Trophoblast cell (in vitro differentiated cells and primary cell): ENCODE measurements at regions not wholly inside any gene's neighbourhood (a gene's known extent, or its start where the extent isn't known, plus 50 kb on each side); places are given as distances from the start of the nearest gene placed in this dataset.

Source experiments
- DNase-seq, 2 donors: peaks; one replicate each; pipeline ENCODE4 v3.0.0-alpha.2; 2016
- H2AFZ ChIP-seq: 2 replicates; pipeline ENCODE4 v1.6.1; 2013; ENCODE audit warnings: low read length, moderate library complexity, mild to moderate bottlenecking; ENCODE audit not compliant: insufficient read depth, poor library complexity
- H2AK5ac ChIP-seq: 2 replicates; pipeline ENCODE4 v1.6.1; 2013; ENCODE audit warnings: mild to moderate bottlenecking, low read length
- H2BK120ac ChIP-seq: 2 replicates; pipeline ENCODE4 v1.6.1; 2013; ENCODE audit warnings: low read length, mild to moderate bottlenecking, moderate library complexity; ENCODE audit not compliant: insufficient read depth, poor library complexity
- H2BK12ac ChIP-seq: 2 replicates; pipeline ENCODE4 v1.6.1; 2013; ENCODE audit warnings: mild to moderate bottlenecking, low read length, moderate library complexity
- H2BK5ac ChIP-seq: 2 replicates; pipeline ENCODE4 v1.6.1; 2013; ENCODE audit warnings: low read length, low read depth, moderate library complexity, mild to moderate bottlenecking; ENCODE audit not compliant: poor library complexity
- H3K14ac ChIP-seq: 2 replicates; pipeline ENCODE4 v1.6.1; 2013; ENCODE audit warnings: mild to moderate bottlenecking, low read length
- H3K18ac ChIP-seq: 2 replicates; pipeline ENCODE4 v1.6.1; 2013; ENCODE audit warnings: mild to moderate bottlenecking, low read length
- H3K23ac ChIP-seq: 2 replicates; pipeline ENCODE4 v1.6.1; 2013; ENCODE audit warnings: low read length
- H3K27ac ChIP-seq: 2 replicates; pipeline ENCODE4 v1.5.1; 2013; ENCODE audit warnings: low read depth, mild to moderate bottlenecking, inconsistent platforms, low read length, moderate library complexity
- H3K27me3 ChIP-seq: 2 replicates; pipeline ENCODE4 v1.6.1; 2013; ENCODE audit warnings: inconsistent platforms, mild to moderate bottlenecking, low read length, moderate library complexity; ENCODE audit not compliant: insufficient read depth
- H3K36me3 ChIP-seq, 2 experiments: 1 replicate in 1 of 2; 2 replicates in 1 of 2; pipeline ENCODE4 v1.6.1; 2013; ENCODE audit warnings: low read length in 2 of 2, mild to moderate bottlenecking in 2 of 2, moderate library complexity in 1 of 2; ENCODE audit not compliant: insufficient read depth in 2 of 2, control insufficient read depth in 1 of 2
- H3K4ac ChIP-seq: 2 replicates; pipeline ENCODE4 v1.6.1; 2013; ENCODE audit warnings: low read depth, mild to moderate bottlenecking, low read length, moderate library complexity
- H3K4me1 ChIP-seq, 2 experiments: 1 replicate in 1 of 2; 2 replicates in 1 of 2; pipeline ENCODE4 v1.6.1; 2013; ENCODE audit warnings: low read length in 2 of 2, mild to moderate bottlenecking in 2 of 2, moderate library complexity in 1 of 2; ENCODE audit not compliant: insufficient read depth in 2 of 2, control insufficient read depth in 1 of 2
- H3K4me2 ChIP-seq: 2 replicates; pipeline ENCODE4 v1.6.1; 2013; ENCODE audit warnings: inconsistent platforms, mild to moderate bottlenecking, low read length, moderate library complexity
- H3K4me3 ChIP-seq: 2 replicates; pipeline ENCODE4 v1.5.1; 2013; ENCODE audit warnings: mild to moderate bottlenecking, low read depth, low read length, inconsistent platforms
- H3K79me1 ChIP-seq: one replicate; pipeline ENCODE4 v1.6.1; 2013; ENCODE audit warnings: low read length
- H3K79me2 ChIP-seq: 2 replicates; pipeline ENCODE4 v1.6.1; 2013; ENCODE audit warnings: low read length, mild to moderate bottlenecking; ENCODE audit not compliant: control insufficient read depth, insufficient read depth, poor library complexity
- H3K9ac ChIP-seq: 2 replicates; pipeline ENCODE4 v1.6.1; 2013; ENCODE audit warnings: mild to moderate bottlenecking, low read length
- H3K9me3 ChIP-seq: 2 replicates; pipeline ENCODE4 v1.6.1; 2013; ENCODE audit warnings: low read depth, mild to moderate bottlenecking, control low read depth, inconsistent platforms, low read length; ENCODE audit not compliant: insufficient read depth
- H4K12ac ChIP-seq: 2 replicates; pipeline ENCODE4 v1.6.1; 2013; ENCODE audit warnings: low read depth, mild to moderate bottlenecking, low read length, moderate library complexity
- H4K8ac ChIP-seq: 2 replicates; pipeline ENCODE4 v1.6.1; 2013; ENCODE audit warnings: low read depth, mild to moderate bottlenecking, low read length, moderate library complexity
- H4K91ac ChIP-seq: one replicate; pipeline ENCODE4 v1.6.1; 2013; ENCODE audit warnings: low read depth, mild to moderate bottlenecking, low read length, moderate library complexity
- WGBS: extraction: QIAGEN DNeasy Blood & Tissue Kit; methylation state at CpG from one replicate; pipeline ENCODE4 v1.1.7; 2013; ENCODE audit warnings: missing lambda C conversion rate; ENCODE audit not compliant: insufficient read length, insufficient coverage; ENCODE audit errors: extremely low coverage; 5-methylcytosine and 5-hydroxymethylcytosine counted together

GRCh38 chr10:1957057-1957456, 219.7 kb upstream of the ADARB2 start:
- H3K18ac ChIP-seq, result no peak overlapping the region
- no peak overlapping the region for H2BK120ac ChIP-seq
- no peak overlapping the region for H3K27ac ChIP-seq
- H2AFZ ChIP-seq, result no peak overlapping the region
- no peak overlapping the region for H2BK12ac ChIP-seq
- H2BK5ac ChIP-seq, result no peak overlapping the region
- no CpG with 5 or more reads among the region's 4 CpGs for WGBS
- DNase-seq, result no peak
- no peak overlapping the region for H3K4me2 ChIP-seq
- H3K4me3 ChIP-seq, result no peak overlapping the region
- no peak overlapping the region for H3K9ac ChIP-seq
- H3K79me1 ChIP-seq, result no peaks in the 10 kb centered on the region
- no peaks in the 10 kb centered on the region for H3K4me1 ChIP-seq
- H4K8ac ChIP-seq, result no peak overlapping the region
- H3K79me2 ChIP-seq, result no peaks in the 10 kb centered on the region
- H4K12ac ChIP-seq, result no peak overlapping the region
- no peaks in the 10 kb centered on the region for H3K27me3 ChIP-seq
- H3K9me3 ChIP-seq, result no peaks in the 10 kb centered on the region
- no peak overlapping the region for H4K91ac ChIP-seq
- no peak overlapping the region for H3K14ac ChIP-seq
- no peaks in the 10 kb centered on the region for H3K36me3 ChIP-seq
- no peak overlapping the region for H3K4ac ChIP-seq
- no peak overlapping the region for H3K23ac ChIP-seq
- H2AK5ac ChIP-seq, result no peak overlapping the region

GRCh38 chr10:1954300-1954699, 217.0 kb upstream of the ADARB2 start:
- Histone ChIP-seq H3K4me3 (no peak overlapping the region), H2BK12ac (no peak overlapping the region), H2AFZ (no peak overlapping the region), H4K8ac (no peak overlapping the region), H3K27me3 (no peaks in the 10 kb centered on the region), H3K36me3 (no peaks in the 10 kb centered on the region), H3K23ac (no peak overlapping the region), H4K12ac (no peak overlapping the region), H4K91ac (no peak overlapping the region), H3K79me2 (no peaks in the 10 kb centered on the region), H3K9ac (no peak overlapping the region), H3K27ac (no peak overlapping the region), H3K18ac (no peak overlapping the region), H2AK5ac (no peak overlapping the region), H2BK120ac (no peak overlapping the region), H3K4me2 (no peak overlapping the region), H3K14ac (no peak overlapping the region), H3K4me1 (no peaks in the 10 kb centered on the region), H3K4ac (no peak overlapping the region), H3K9me3 (no peaks in the 10 kb centered on the region), H2BK5ac (no peak overlapping the region), H3K79me1 (no peaks in the 10 kb centered on the region)
- no CpG with 5 or more reads among the region's 3 CpGs for WGBS
- DNase-seq, result no peak

GRCh38 chr10:1952126-1953095, 215.1 kb upstream of the ADARB2 start:
- H3K4me3 ChIP-seq, result no peak overlapping the region
- H3K79me1 ChIP-seq, result no peaks in the 10 kb centered on the region
- H3K79me2 ChIP-seq, result no peaks in the 10 kb centered on the region
- no peak overlapping the region for H3K4ac ChIP-seq
- H2BK5ac ChIP-seq, result no peak overlapping the region
- no peak overlapping the region for H4K12ac ChIP-seq
- no peak overlapping the region for H3K18ac ChIP-seq
- H3K23ac ChIP-seq, result no peak overlapping the region
- H3K4me2 ChIP-seq, result no peak overlapping the region
- H4K91ac ChIP-seq, result no peak overlapping the region
- no peak overlapping the region for H3K14ac ChIP-seq
- H3K27ac ChIP-seq, result no peak overlapping the region
- H2BK12ac ChIP-seq, result no peak overlapping the region
- H3K36me3 ChIP-seq, result no peaks in the 10 kb centered on the region
- H3K27me3 ChIP-seq, result no peaks in the 10 kb centered on the region
- no peak overlapping the region for H2BK120ac ChIP-seq
- DNase-seq, result no peak
- H4K8ac ChIP-seq, result no peak overlapping the region
- H3K9ac ChIP-seq, result no peak overlapping the region
- no peak overlapping the region for H2AFZ ChIP-seq
- WGBS, result 100% methylated on average over 7 of the region's 55 CpGs
- no peak overlapping the region for H2AK5ac ChIP-seq
- H3K9me3 ChIP-seq, result no peaks in the 10 kb centered on the region
- no peaks in the 10 kb centered on the region for H3K4me1 ChIP-seq

- no peaks in the 10 kb centered on the region for H3K36me3 ChIP-seq
- no peak overlapping the region for H3K23ac ChIP-seq
- H3K4me2 ChIP-seq, result no peak overlapping the region
- H3K9me3 ChIP-seq, result no peaks in the 10 kb centered on the region
- H3K4me3 ChIP-seq, result no peak overlapping the region
- no peak overlapping the region for H3K4ac ChIP-seq
- H4K91ac ChIP-seq, result no peak overlapping the region
- H4K8ac ChIP-seq, result no peak overlapping the region
- no peak overlapping the region for H3K9ac ChIP-seq
- H3K27ac ChIP-seq, result no peak overlapping the region
- no peak overlapping the region for H4K12ac ChIP-seq
- DNase-seq, result no peak
- no peak overlapping the region for H2AK5ac ChIP-seq
- H3K4me1 ChIP-seq, result no peaks in the 10 kb centered on the region
- H2BK5ac ChIP-seq, result no peak overlapping the region
- no peaks in the 10 kb centered on the region for H3K27me3 ChIP-seq
- WGBS, result no CpG with 5 or more reads among the region's 7 CpGs
- H2AFZ ChIP-seq, result no peak overlapping the region
- no peak overlapping the region for H2BK12ac ChIP-seq
- no peak overlapping the region for H3K14ac ChIP-seq
- H2BK120ac ChIP-seq, result no peak overlapping the region
- no peak overlapping the region for H3K18ac ChIP-seq
- no peaks in the 10 kb centered on the region for H3K79me2 ChIP-seq
- H3K79me1 ChIP-seq, result no peaks in the 10 kb centered on the region
Observed at GRCh38 chr10:1950803-1951495, 213.6 kb upstream of the ADARB2 start.
